HepG2 (cell line): ENCODE measurements at regions not wholly inside any gene's neighbourhood (a gene's known extent, or its start where the extent isn't known, plus 50 kb on each side); places are given as distances from the start of the nearest gene placed in this dataset.
"Not testable (repeated sequence)": the region's sequence is repeated elsewhere in the genome, so short reads cannot be mapped to it uniquely, and the experiment has no call there.

Source experiments
- ATAC-seq: fragments of 200-7000 bp; cut with Tn5 transposase; 3 replicates; pipeline ENCODE4 v1.9.1; 2020; ENCODE audit warnings: mild to moderate bottlenecking, moderate library complexity
- BruUV-seq: library from RNA; stranded (reverse); fragments of 400-500 nt; replicated peaks from 2 replicates; lab custom pipeline; 2021; lab: Mats Ljungman, UMichigan
- CTCF ChIA-PET: fragments of 300-600 bp; formaldehyde crosslinking; extraction: SDS; loops from one replicate; lab custom pipeline; 2021; ENCODE audit warnings: low total read pairs, inconsistent platforms, low intra/inter-chr PET ratio; lab: Yijun Ruan, JAX
- POLR2A ChIA-PET: fragments of 350-600 bp; sonication (Branson Sonifier 250); formaldehyde crosslinking; loops from one replicate; lab custom pipeline; 2020; ENCODE audit warnings: antibody characterized with exemption, inconsistent platforms; lab: Yijun Ruan, JAX
- DNase-seq: peaks from one replicate; pipeline ENCODE4 v3.0.0-alpha.2; 2015; ENCODE audit warnings: low spot score
- FAIRE-seq: peaks from 3 replicates; lab custom pipeline; 2011; peaks lifted over from hg19 to GRCh38; lab: Jason Lieb, UNC
- H2AFZ ChIP-seq: one replicate; pipeline ENCODE4 v1.6.1; 2011; ENCODE audit warnings: low read length, inconsistent platforms
- H3K27ac ChIP-seq: fragments of 300-600 bp; 3 replicates; pipeline ENCODE4 v1.8.0; 2011; ENCODE audit warnings: mixed run types, mild to moderate bottlenecking, mixed read lengths, low read length, inconsistent platforms; ENCODE audit not compliant: insufficient read depth; ENCODE audit errors: extremely low read length
- H3K27me3 ChIP-seq, 2 experiments: fragments of 200-600 bp in 1 of 2; 2 replicates in 1 of 2; 3 replicates in 1 of 2; pipeline versions ENCODE4 v1.6.0 to v1.8.0; 2011; ENCODE audit warnings: low read length in 2 of 2, mild to moderate bottlenecking in 2 of 2, moderate library complexity in 2 of 2, inconsistent platforms in 1 of 2; ENCODE audit not compliant: insufficient read depth in 2 of 2, control insufficient read depth in 1 of 2
- H3K36me3 ChIP-seq, 2 experiments: fragments of 200-600 bp in 1 of 2; replicated peaks in 1 of 2; 2 replicates in 1 of 2; 3 replicates in 1 of 2; pipeline versions ENCODE4 v1.5.1 to v1.8.0; 2011; ENCODE audit warnings: low read length in 2 of 2, inconsistent platforms in 1 of 2; ENCODE audit not compliant: insufficient read depth in 2 of 2, control insufficient read depth in 1 of 2
- H3K4me1 ChIP-seq: 2 replicates; pipeline ENCODE4 v1.5.1; 2012; ENCODE audit warnings: low read length, inconsistent platforms; ENCODE audit not compliant: insufficient read depth
- H3K4me2 ChIP-seq: 2 replicates; pipeline ENCODE4 v1.6.0; 2011; ENCODE audit warnings: low read depth, low read length, inconsistent platforms
- H3K4me3 ChIP-seq, 3 experiments: fragments of 200-600 bp in 1 of 3; sonication (generic), shearing (Covaris generic) in 1 of 3; replicated peaks in 1 of 3; 2 replicates each; pipeline ENCODE4 v1.5.1; 2011 to 2016; ENCODE audit warnings: low read length in 3 of 3, inconsistent platforms in 2 of 3, low read depth in 2 of 3, mild to moderate bottlenecking in 2 of 3, control low read depth in 1 of 3, mixed read lengths in 1 of 3; ENCODE audit not compliant: insufficient read depth in 1 of 3
- H3K79me2 ChIP-seq: one replicate; pipeline ENCODE4 v1.6.1; 2011; ENCODE audit warnings: low read length, inconsistent platforms; ENCODE audit not compliant: insufficient read depth
- H3K9ac ChIP-seq: 2 replicates; pipeline ENCODE4 v1.6.0; 2011; ENCODE audit warnings: mild to moderate bottlenecking, low read depth, low read length, inconsistent platforms; ENCODE audit not compliant: insufficient read depth
- H3K9me3 ChIP-seq: 2 replicates; pipeline ENCODE4 v1.5.1; 2012; ENCODE audit warnings: mild to moderate bottlenecking, low read length
- H4K20me1 ChIP-seq: 2 replicates; pipeline ENCODE4 v1.6.0; 2011; ENCODE audit warnings: inconsistent platforms, mild to moderate bottlenecking, low read length, moderate library complexity; ENCODE audit not compliant: insufficient read depth
- RAD21 ChIP-seq: fragments of 450-650 bp; formaldehyde crosslinking; IDR thresholded peaks from 2 replicates; pipeline ENCODE4 v1.5.0; 2020; ENCODE audit warnings: mild to moderate bottlenecking
- SMC3 ChIP-seq: IDR thresholded peaks from 2 replicates; pipeline ENCODE4 v1.6.1; 2011; ENCODE audit warnings: low read length, improper control_type of control experiment
- STAG1 ChIP-seq: sonication (generic); formaldehyde crosslinking; IDR thresholded peaks from 2 replicates; pipeline ENCODE4 v1.4.0; 2020; ENCODE audit warnings: missing genetic modification reagents
- STAT6 ChIP-seq: sonication (generic); formaldehyde crosslinking; IDR thresholded peaks from 2 replicates; pipeline ENCODE4 v1.4.0; 2020; ENCODE audit warnings: missing genetic modification reagents, mild to moderate bottlenecking, borderline replicate concordance
- WGBS: methylation state at CpG from one replicate; pipeline ENCODE4 v1.1.6; 2017; ENCODE audit warnings: low lambda C conversion rate; 5-methylcytosine and 5-hydroxymethylcytosine counted together
- in situ Hi-C: cut with HindIII; loops from 2 replicates; pipeline ENCODE4 v1.10.0; 2017; ENCODE audit warnings: low pct_unique_long_range_greater_than_20kb; ENCODE audit not compliant: extremely low pct_ligation_motif_present
- intact Hi-C: fragments of 100-400 bp; cut with micrococcal nuclease; formaldehyde crosslinking; loops from one replicate; pipeline ENCODE4 v1.10.0; 2022; ENCODE audit not compliant: unreplicated experiment
- TF ChIP-seq, protein P1 (sequence below): sonication (generic); formaldehyde crosslinking; IDR thresholded peaks from 2 replicates; pipeline ENCODE4 v1.5.0; 2020; ENCODE audit warnings: mild to moderate bottlenecking, missing genetic modification reagents, moderate library complexity

DNA sequence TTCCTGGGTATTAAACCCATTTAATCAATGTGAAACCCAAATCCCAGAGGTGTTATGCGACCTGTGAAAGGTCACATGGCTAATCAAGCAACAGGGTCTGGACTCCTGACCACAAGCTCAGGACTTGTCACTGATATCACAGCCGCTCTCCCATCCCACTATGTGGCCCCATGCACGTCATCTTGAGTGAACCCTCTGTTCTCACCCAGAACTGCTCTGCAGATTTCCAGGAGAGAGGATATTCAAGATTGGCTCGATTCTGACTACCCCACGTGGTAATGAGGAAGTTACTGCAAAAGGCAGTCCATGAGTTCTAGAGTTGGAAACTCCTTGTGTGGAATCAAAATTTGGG, 173.5 kb upstream of the ETV3 start (continued):
- no peak for TF ChIP-seq STAT6 (CRISPR knock-in tag)

DNA sequence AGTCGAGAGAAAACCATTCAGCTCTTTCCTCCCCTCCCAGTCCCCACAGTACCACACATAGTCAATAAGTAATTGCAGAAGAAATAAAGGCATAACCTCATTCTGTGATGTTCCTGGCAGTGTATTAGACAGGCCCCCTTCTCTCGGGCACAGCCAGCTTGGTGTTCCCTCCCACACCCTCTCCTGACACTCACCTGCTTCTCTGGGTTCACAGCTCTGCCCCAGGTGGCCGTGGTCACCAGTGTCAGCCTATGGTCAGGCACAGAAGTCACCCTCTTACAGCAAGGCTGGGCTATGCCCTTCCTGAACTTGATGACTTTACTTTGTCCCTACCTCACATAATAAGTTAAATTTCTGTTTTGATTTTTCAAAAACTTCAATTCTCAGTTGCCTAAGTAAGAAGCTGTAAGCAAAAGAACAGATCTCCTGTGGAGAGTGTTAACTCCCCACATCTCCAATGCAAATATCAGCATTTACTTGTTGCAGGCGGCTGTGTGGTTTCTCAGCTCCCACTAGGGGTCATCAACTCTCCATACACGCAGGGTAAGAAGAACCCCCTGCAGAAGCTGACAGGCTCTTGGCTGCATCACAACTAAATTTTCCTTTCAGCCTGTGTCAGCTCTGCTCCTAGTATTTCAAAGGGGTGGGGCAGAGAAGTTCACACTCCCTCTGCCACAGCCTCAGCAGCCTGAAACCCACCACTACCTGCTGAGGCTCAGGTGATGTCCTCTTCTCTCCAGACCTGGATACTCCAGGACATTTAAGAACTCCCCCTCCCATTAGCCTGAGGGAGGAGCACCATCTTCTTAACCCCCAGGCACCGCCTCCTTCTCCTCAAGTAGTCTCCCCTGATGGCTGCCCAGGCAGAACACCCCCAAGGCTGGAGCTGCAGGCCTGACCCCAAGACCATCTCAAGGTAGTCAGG, 172.9 kb upstream of the ETV3 start:
- ATAC-seq = peak; percentile 95
- intact Hi-C loops = loop anchor here (1.0 kb wide), 1 partner anchor 118 kb away; no protein-coding TSS in a partner anchor
- H3K27me3 ChIP-seq, FAIRE-seq, H3K4me1 ChIP-seq, H3K4me2 ChIP-seq, H2AFZ ChIP-seq, BruUV-seq, H4K20me1 ChIP-seq, H3K27ac ChIP-seq, in situ Hi-C loops, H3K79me2 ChIP-seq, H3K4me3 ChIP-seq, H3K36me3 ChIP-seq, POLR2A ChIA-PET, H3K9me3 ChIP-seq, H3K9ac ChIP-seq: not testable (repeated sequence)
- DNase-seq = peak; percentile 51
- WGBS = 4% methylated on average over 4 of the region's 6 CpGs
- CTCF ChIA-PET = interaction anchor here (1.4 to 1.7 kb wide), 2 partner anchors 114 to 118 kb away, joined by 6 to 8 read pairs; no protein-coding TSS in a partner anchor
- peak; percentile 96 for TF ChIP-seq SMC3
- TF ChIP-seq, protein P1, sequence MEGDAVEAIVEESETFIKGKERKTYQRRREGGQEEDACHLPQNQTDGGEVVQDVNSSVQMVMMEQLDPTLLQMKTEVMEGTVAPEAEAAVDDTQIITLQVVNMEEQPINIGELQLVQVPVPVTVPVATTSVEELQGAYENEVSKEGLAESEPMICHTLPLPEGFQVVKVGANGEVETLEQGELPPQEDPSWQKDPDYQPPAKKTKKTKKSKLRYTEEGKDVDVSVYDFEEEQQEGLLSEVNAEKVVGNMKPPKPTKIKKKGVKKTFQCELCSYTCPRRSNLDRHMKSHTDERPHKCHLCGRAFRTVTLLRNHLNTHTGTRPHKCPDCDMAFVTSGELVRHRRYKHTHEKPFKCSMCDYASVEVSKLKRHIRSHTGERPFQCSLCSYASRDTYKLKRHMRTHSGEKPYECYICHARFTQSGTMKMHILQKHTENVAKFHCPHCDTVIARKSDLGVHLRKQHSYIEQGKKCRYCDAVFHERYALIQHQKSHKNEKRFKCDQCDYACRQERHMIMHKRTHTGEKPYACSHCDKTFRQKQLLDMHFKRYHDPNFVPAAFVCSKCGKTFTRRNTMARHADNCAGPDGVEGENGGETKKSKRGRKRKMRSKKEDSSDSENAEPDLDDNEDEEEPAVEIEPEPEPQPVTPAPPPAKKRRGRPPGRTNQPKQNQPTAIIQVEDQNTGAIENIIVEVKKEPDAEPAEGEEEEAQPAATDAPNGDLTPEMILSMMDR (CRISPR knock-in tag) = peak; percentile 53
- peak; percentile 75 for TF ChIP-seq STAG1
- TF ChIP-seq RAD21 = 0 out of 2 replicates have a peak, but pooled peaks have one; percentile 17
